Activated naive CD4-positive, alpha-beta T cell treated with anti-CD3 and anti-CD28 coated beads, Interleukin-2, amount 50 U/mL, for 72 hours (primary cell): ENCODE measurements at regions not wholly inside any gene's neighbourhood (a gene's known extent, or its start where the extent isn't known, plus 50 kb on each side); places are given as distances from the start of the nearest gene placed in this dataset.

Experiments used
- ATAC-seq, 2 donors: fragments of 150-1000 bp; cut with Tn5 transposase; 2 replicates each; pipeline ENCODE4 v1.10.0; 2021; ENCODE audit warnings: mild to moderate bottlenecking in 2 of 2, moderate library complexity in 2 of 2
- DNase-seq, 2 donors: peaks; one replicate each; pipeline ENCODE4 v3.0.0; 2021 to 2022; ENCODE audit warnings: low spot score in 2 of 2
- H3K27ac Mint-ChIP-seq, 2 donors: one replicate each; pipeline ENCODE4 v1.8.0; 2022; ENCODE audit warnings: mild to moderate bottlenecking in 2 of 2, mixed read lengths in 2 of 2
- H3K36me3 Mint-ChIP-seq, 2 donors: one replicate each; pipeline ENCODE4 v1.8.0; 2022; ENCODE audit warnings: mixed read lengths in 2 of 2
- H3K9me3 Mint-ChIP-seq, 2 donors: one replicate each; pipeline ENCODE4 v1.8.0; 2022; ENCODE audit warnings: mixed read lengths in 2 of 2

DNA sequence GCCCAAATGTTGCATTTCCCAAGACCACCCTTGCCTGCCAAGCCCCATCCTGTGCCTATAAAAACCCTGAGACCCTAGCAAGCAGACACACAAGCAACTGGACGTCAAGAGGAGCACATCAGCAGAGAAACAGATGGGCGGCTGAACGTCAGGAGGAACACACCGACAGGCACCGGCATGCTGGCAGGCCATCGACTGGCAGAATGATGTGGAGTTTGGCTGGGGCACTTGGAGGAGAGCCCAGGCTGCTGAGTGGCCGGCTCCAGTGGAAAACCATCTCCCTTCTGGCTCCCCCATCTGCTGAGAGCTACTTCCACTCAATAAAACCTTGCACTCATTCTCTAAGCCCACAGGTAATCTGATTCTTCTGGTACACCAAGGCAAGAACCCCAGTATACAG, 130.1 kb downstream of the SLC41A2 start:
- ATAC-seq (no peak), DNase-seq (no peak)
- Mint-ChIP-seq H3K27ac (no peak overlapping the region), H3K36me3 (peaks cover 7 to 23% of the 10 kb centered on the region in 2 donors), H3K9me3 (peaks cover 0 to 15% of the 10 kb centered on the region in 2 donors)

DNA sequence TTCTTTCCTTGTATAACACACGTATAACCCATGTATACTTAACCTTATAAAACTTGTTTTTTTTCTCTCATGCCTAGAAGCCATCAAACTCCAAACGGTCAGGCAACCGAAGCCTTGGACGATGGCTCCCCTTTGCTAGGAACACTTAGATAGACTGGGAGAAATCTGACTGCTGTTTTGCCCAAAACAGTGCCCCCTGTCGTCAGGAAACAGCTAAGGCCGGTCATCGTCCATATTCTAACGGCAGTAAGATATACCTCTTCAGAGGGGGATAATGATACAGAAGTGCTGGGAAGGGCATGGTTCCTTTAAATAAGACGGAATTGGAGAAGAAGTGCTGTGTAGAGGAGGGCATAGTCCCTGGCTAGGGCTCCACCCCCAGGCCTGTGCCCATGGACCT, 130.5 kb downstream of the SLC41A2 start:
- H3K36me3 Mint-ChIP-seq = peaks cover 7 to 23% of the 10 kb centered on the region in 2 donors
- no peak for DNase-seq
- H3K9me3 Mint-ChIP-seq = peaks cover 0 to 15% of the 10 kb centered on the region in 2 donors
- ATAC-seq = no peak
- H3K27ac Mint-ChIP-seq = peak overlapping the region in 1 of 2 donors; percentile 14

DNA sequence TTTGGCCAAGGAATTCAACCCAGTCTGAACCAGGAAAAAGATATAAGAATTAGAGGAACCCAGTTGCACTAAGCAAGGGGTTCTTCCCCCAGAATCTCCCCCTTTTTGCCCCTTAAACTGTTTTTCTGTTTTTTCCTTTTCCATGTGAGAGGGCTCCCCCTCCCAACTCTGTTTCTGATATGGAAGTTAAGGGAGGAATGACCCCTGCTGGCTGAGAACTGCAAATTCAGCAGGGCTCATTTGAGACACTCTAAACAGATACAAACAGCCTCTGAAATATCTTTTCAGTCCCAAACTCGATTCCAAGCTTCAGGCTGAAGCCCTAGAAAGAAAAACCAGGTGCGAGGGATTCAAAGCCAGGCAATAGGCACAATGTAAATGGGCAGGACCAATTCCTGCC, 132.7 kb downstream of the SLC41A2 start:
- H3K36me3 Mint-ChIP-seq = peaks cover 7 to 23% of the 10 kb centered on the region in 2 donors
- DNase-seq (no peak), ATAC-seq (no peak)
- H3K9me3 Mint-ChIP-seq = peaks cover 0 to 15% of the 10 kb centered on the region in 2 donors
- H3K27ac Mint-ChIP-seq = no peak overlapping the region

DNA sequence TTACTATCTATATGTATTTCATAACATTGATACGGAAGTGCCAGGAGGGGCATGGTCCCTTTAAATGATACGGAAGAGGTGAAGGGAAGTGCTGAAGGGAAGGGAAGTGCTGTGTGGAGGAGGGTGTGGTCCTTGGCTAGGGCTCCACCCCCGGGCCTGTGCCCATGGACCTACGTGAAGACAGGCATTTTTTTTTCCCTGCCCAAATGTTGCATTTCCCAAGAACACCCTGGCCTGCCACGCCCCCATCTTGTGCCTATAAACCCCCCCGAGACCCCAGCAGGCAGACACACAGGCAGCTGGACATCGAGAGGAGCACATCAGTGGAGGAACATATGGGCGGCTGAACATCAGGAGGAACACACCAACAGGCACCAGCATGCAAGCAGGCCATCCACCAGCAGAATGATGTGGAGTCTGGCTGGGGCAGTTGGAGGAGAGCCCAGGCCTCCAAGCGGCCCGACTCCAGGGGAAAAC, 134.1 kb downstream of the SLC41A2 start:
- H3K9me3 Mint-ChIP-seq = peaks cover 0 to 15% of the 10 kb centered on the region in 2 donors
- ATAC-seq = no peak
- peaks cover 7 to 23% of the 10 kb centered on the region in 2 donors for H3K36me3 Mint-ChIP-seq
- no peak overlapping the region for H3K27ac Mint-ChIP-seq
- no peak for DNase-seq

DNA sequence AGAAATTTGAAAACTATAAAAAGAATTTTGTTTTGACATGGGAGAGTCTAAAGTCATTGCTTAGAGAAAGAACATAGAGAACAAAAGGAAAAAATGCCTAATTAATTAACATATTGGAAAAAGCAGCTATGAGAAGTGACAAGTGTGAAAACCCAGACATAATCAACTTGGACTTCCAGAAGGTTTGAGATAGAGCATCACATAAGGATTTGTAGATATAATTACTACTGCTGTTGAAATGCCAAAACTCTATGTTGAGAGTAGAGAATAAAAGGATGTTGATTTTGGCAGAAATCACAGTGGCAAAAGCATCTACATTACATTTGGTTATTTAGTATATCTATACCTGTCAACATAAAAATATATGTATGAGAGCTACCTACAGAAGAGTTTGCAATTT, 135.1 kb downstream of the SLC41A2 start:
- peaks cover 7 to 23% of the 10 kb centered on the region in 2 donors for H3K36me3 Mint-ChIP-seq
- DNase-seq (no peak), ATAC-seq (no peak)
- H3K27ac Mint-ChIP-seq = no peak overlapping the region
- H3K9me3 Mint-ChIP-seq = peaks cover 0 to 15% of the 10 kb centered on the region in 2 donors

DNA sequence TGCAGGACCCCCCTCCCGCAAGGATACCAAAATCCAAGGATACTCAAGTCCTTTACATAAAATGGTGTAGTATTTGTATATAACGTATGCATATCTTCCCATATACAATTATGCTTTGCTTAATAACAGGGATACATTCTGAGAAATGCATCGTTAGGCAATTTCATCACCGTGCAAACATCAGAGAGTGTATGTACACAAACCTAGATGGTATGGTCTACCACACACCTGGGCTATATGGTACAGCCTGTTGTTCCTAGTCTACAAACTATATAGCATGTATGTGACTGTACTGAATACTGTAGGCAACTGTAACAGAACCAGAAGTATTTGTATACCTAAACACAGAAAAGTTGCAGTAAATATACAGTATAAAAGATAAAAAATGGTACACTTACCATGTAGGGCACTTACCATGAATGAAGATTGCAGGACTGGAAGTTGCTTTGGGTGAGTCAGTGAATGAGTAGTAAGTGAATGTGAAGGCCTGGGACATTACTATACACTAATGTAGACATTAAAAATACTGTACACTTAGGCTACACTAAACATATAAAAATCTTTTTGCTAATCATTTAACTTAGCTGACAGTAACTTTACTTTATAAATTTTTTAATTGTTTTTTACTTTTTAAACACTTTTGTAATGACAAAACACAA, 141.1 kb downstream of the SLC41A2 start:
- Mint-ChIP-seq H3K9me3 (no peaks in the 10 kb centered on the region), H3K36me3 (no peaks in the 10 kb centered on the region), H3K27ac (no peak overlapping the region)
- DNase-seq (no peak), ATAC-seq (no peak)

DNA sequence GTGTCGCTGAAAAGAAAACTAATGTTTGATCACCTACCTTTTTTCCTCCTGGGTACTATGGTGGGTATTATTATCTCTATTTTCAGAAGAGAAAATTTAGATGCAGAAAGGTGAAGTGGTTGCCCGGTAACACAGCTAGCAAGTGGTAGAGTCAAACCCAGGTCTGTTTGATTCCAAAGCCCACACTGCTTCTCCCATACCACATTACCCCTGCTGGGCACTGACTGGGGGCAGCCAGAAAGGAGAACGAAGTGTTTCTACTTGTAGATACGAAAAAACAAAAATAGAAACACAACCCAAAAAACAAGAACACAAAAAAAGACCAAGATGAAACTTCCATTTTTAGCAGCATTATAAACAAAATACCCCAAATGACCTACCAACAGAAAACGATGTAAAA, 142.2 kb downstream of the SLC41A2 start:
- no peak for ATAC-seq
- no peak overlapping the region for H3K27ac Mint-ChIP-seq
- H3K36me3 Mint-ChIP-seq = no peaks in the 10 kb centered on the region

DNA sequence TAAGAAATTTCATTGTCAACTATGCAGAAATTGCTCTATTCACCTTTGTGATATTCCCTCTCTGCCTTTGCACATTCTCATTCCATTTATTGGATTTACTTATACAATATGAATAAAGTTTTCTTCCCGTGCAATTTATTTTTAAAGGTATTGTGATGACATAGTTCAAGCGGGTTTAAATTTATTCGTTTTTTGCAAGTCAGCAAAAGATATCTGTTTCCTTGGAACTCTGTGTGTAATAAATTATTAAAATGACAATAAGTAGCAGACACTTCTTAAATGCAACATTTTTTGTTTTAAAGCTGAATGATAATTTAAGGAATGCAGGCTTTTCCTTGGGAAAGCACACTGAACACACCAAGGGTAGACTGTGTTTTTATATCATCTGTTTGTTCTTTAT, 143.1 kb downstream of the SLC41A2 start:
- DNase-seq = no peak
- Mint-ChIP-seq H3K36me3 (no peaks in the 10 kb centered on the region), H3K9me3 (no peaks in the 10 kb centered on the region), H3K27ac (peak overlapping the region in 1 of 2 donors; percentile 7)
- no peak for ATAC-seq

More for the DNA sequence above, 142.2 kb downstream of the SLC41A2 start:
- no peak for DNase-seq
- H3K9me3 Mint-ChIP-seq = no peaks in the 10 kb centered on the region
